IMR-90 (cell line): ENCODE measurements at regions not wholly inside any gene's neighbourhood (a gene's known extent, or its start where the extent isn't known, plus 50 kb on each side); places are given as distances from the start of the nearest gene placed in this dataset.

Source experiments
- ATAC-seq: fragments of 200-7000 bp; cut with Tn5 transposase; 2 replicates; pipeline ENCODE4 v1.9.1; 2020; ENCODE audit warnings: low read depth, mild to moderate bottlenecking, moderate library complexity
- BruUV-seq: library from RNA; stranded (reverse); fragments of 400-500 nt; replicated peaks from 2 replicates; lab custom pipeline; 2021; lab: Mats Ljungman, UMichigan
- CTCF ChIA-PET: fragments of 300-600 bp; formaldehyde crosslinking; extraction: SDS; loops from one replicate; lab custom pipeline; 2021; ENCODE audit warnings: antibody characterized with exemption; lab: Yijun Ruan, JAX
- POLR2A ChIA-PET: fragments of 300-600 bp; sonication (Branson Sonifier 250); formaldehyde crosslinking; loops from one replicate; lab custom pipeline; 2022; ENCODE audit warnings: antibody characterized with exemption; ENCODE audit not compliant: unreplicated experiment; lab: Charles Lee
- DNase-seq: peaks from one replicate; pipeline ENCODE4 v3.0.0; 2013
- H2AFZ ChIP-seq: replicated peaks from 2 replicates; pipeline ENCODE3; 2013; ENCODE audit warnings: low read length, mild to moderate bottlenecking; ENCODE audit not compliant: poor library complexity
- H2AK5ac ChIP-seq: 2 replicates; pipeline ENCODE4 v1.6.1; 2013; ENCODE audit warnings: low read depth, low read length, inconsistent platforms
- H2AK9ac ChIP-seq: replicated peaks from 2 replicates; pipeline ENCODE3; 2013; ENCODE audit warnings: mild to moderate bottlenecking, low read depth, low read length, moderate library complexity; ENCODE audit not compliant: poor library complexity
- H2BK120ac ChIP-seq: 2 replicates; pipeline ENCODE4 v1.6.1; 2013; ENCODE audit warnings: low read depth, low read length, inconsistent platforms
- H2BK15ac ChIP-seq: 3 replicates; pipeline ENCODE4 v1.6.1; 2013; ENCODE audit warnings: low read depth, low read length, inconsistent platforms
- H2BK20ac ChIP-seq: 2 replicates; pipeline ENCODE4 v1.6.1; 2013; ENCODE audit warnings: low read depth, mild to moderate bottlenecking, inconsistent platforms, low read length, moderate library complexity
- H2BK5ac ChIP-seq: 2 replicates; pipeline ENCODE4 v1.6.1; 2013; ENCODE audit warnings: mild to moderate bottlenecking, low read depth, low read length, inconsistent platforms; ENCODE audit not compliant: poor library complexity, severe bottlenecking
- H3K14ac ChIP-seq: replicated peaks from 2 replicates; pipeline ENCODE4 v1.6.1; 2013; ENCODE audit warnings: low read depth, low read length, inconsistent platforms
- H3K18ac ChIP-seq: 2 replicates; pipeline ENCODE4 v1.6.1; 2013; ENCODE audit warnings: low read depth, low read length, control low read depth
- H3K23ac ChIP-seq: 2 replicates; pipeline ENCODE4 v1.6.1; 2013; ENCODE audit warnings: low read depth, low read length, inconsistent platforms
- H3K27ac ChIP-seq: 2 replicates; pipeline ENCODE4 v1.5.1; 2013; ENCODE audit warnings: mild to moderate bottlenecking, control low read depth, low read length; ENCODE audit not compliant: insufficient read depth
- H3K27me3 ChIP-seq: 2 replicates; pipeline ENCODE4 v1.6.1; 2013; ENCODE audit warnings: low read length; ENCODE audit not compliant: control insufficient read depth, insufficient read depth
- H3K36me3 ChIP-seq: 2 replicates; pipeline ENCODE4 v1.6.1; 2013; ENCODE audit warnings: low read length, mixed read lengths; ENCODE audit not compliant: control insufficient read depth, insufficient read depth
- H3K4ac ChIP-seq: 2 replicates; pipeline ENCODE4 v1.6.1; 2013; ENCODE audit warnings: low read depth, low read length, inconsistent platforms
- H3K4me1 ChIP-seq: 2 replicates; pipeline ENCODE4 v1.6.1; 2013; ENCODE audit warnings: low read length, mixed read lengths; ENCODE audit not compliant: control insufficient read depth, insufficient read depth
- H3K4me2 ChIP-seq: 2 replicates; pipeline ENCODE4 v1.6.1; 2013; ENCODE audit warnings: low read depth, mild to moderate bottlenecking, control low read depth, low read length, moderate library complexity
- H3K4me3 ChIP-seq: 2 replicates; pipeline ENCODE4 v1.5.1; 2013; ENCODE audit warnings: low read depth, mild to moderate bottlenecking, control low read depth, low read length, moderate library complexity; ENCODE audit not compliant: insufficient read depth
- H3K56ac ChIP-seq: 2 replicates; pipeline ENCODE4 v1.6.1; 2013; ENCODE audit warnings: low read length, inconsistent platforms; ENCODE audit not compliant: insufficient read depth; ENCODE audit errors: extremely low read depth
- H3K79me1 ChIP-seq, 2 experiments: 2 replicates each; pipeline ENCODE4 v1.6.1; 2013; ENCODE audit warnings: low read length in 2 of 2, inconsistent platforms in 1 of 2, low read depth in 1 of 2
- H3K9ac ChIP-seq: 2 replicates; pipeline ENCODE4 v1.6.1; 2013; ENCODE audit warnings: low read depth, low read length, control low read depth
- H3K9me1 ChIP-seq: 2 replicates; pipeline ENCODE4 v1.6.1; 2013; ENCODE audit warnings: low read length, inconsistent platforms; ENCODE audit not compliant: insufficient read depth
- H3K9me3 ChIP-seq: 2 replicates; pipeline ENCODE4 v1.6.1; 2013; ENCODE audit warnings: low read length; ENCODE audit not compliant: control insufficient read depth, insufficient read depth
- H4K20me1 ChIP-seq: 2 replicates; pipeline ENCODE4 v1.6.1; 2013; ENCODE audit warnings: low read length, inconsistent platforms; ENCODE audit not compliant: insufficient read depth
- H4K5ac ChIP-seq: 2 replicates; pipeline ENCODE4 v1.6.1; 2013; ENCODE audit warnings: mild to moderate bottlenecking, low read depth, low read length, control low read depth
- H4K8ac ChIP-seq, 2 experiments: 2 replicates each; pipeline ENCODE4 v1.6.1; 2013; ENCODE audit warnings: low read depth in 2 of 2, low read length in 2 of 2, control low read depth in 1 of 2, inconsistent platforms in 1 of 2
- H4K91ac ChIP-seq: 2 replicates; pipeline ENCODE4 v1.6.1; 2013; ENCODE audit warnings: low read depth, low read length, inconsistent platforms; ENCODE audit not compliant: insufficient read depth
- BHLHE40 ChIP-seq: fragments of 150-350 bp; IDR thresholded peaks from 2 replicates; pipeline ENCODE4 v1.6.1; 2016; ENCODE audit warnings: mild to moderate bottlenecking, low read depth, low read length
- CEBPB ChIP-seq: IDR thresholded peaks from 2 replicates; pipeline ENCODE4 v1.6.1; 2012; ENCODE audit warnings: low read depth, low read length, improper control_type of control experiment
- CHD1 ChIP-seq: IDR thresholded peaks from 2 replicates; pipeline ENCODE4 v1.6.1; 2012; ENCODE audit warnings: low read depth, low read length, improper control_type of control experiment
- ELK1 ChIP-seq: fragments of 150-350 bp; IDR thresholded peaks from 2 replicates; pipeline ENCODE4 v1.6.1; 2016; ENCODE audit warnings: low read depth, mild to moderate bottlenecking, low read length, moderate library complexity, borderline replicate concordance
- FOS ChIP-seq: fragments of 150-350 bp; IDR thresholded peaks from 2 replicates; pipeline ENCODE4 v1.6.1; 2016; ENCODE audit warnings: low read depth, low read length
- MAFK ChIP-seq: IDR thresholded peaks from 2 replicates; pipeline ENCODE4 v1.6.1; 2012; ENCODE audit warnings: low read depth, low read length, improper control_type of control experiment
- MAZ ChIP-seq: IDR thresholded peaks from 2 replicates; pipeline ENCODE4 v1.6.1; 2012; ENCODE audit warnings: low read depth, mild to moderate bottlenecking, low read length, improper control_type of control experiment, moderate library complexity, borderline replicate concordance
- MXI1 ChIP-seq: IDR thresholded peaks from 2 replicates; pipeline ENCODE4 v1.6.1; 2012; ENCODE audit warnings: low read depth, mild to moderate bottlenecking, low read length, moderate library complexity, borderline replicate concordance
- NFE2L2 ChIP-seq: fragments of 150-350 bp; IDR thresholded peaks from 2 replicates; pipeline ENCODE4 v1.6.1; 2016; ENCODE audit warnings: low read depth, mild to moderate bottlenecking, low read length
- POLR2A ChIP-seq: IDR thresholded peaks from 2 replicates; pipeline ENCODE4 v1.6.1; 2012; ENCODE audit warnings: mild to moderate bottlenecking, low read depth, low read length
- RAD21 ChIP-seq: IDR thresholded peaks from 2 replicates; pipeline ENCODE4 v1.6.1; 2012; ENCODE audit warnings: low read length, improper control_type of control experiment
- RCOR1 ChIP-seq: IDR thresholded peaks from 2 replicates; pipeline ENCODE4 v1.6.1; 2012; ENCODE audit warnings: mild to moderate bottlenecking, low read length, improper control_type of control experiment; ENCODE audit not compliant: insufficient replicate concordance
- RFX5 ChIP-seq: IDR thresholded peaks from 2 replicates; pipeline ENCODE4 v1.8.0; 2012; ENCODE audit warnings: low read depth, mild to moderate bottlenecking, low read length, moderate library complexity
- SMC3 ChIP-seq: fragments of 150-350 bp; IDR thresholded peaks from 2 replicates; pipeline ENCODE4 v1.6.1; 2016; ENCODE audit warnings: low read depth, mild to moderate bottlenecking, antibody characterized with exemption, low read length, moderate library complexity
- WGBS, 2 experiments: methylation state at CpG; one replicate each; pipeline versions ENCODE4 v1.1.5 to v1.1.7; 2013; ENCODE audit warnings: missing lambda C conversion rate in 2 of 2; ENCODE audit not compliant: insufficient read length in 1 of 2; ENCODE audit errors: extremely low coverage in 2 of 2; 5-methylcytosine and 5-hydroxymethylcytosine counted together
- dilution Hi-C: fragments of 300-500 bp; cut with HindIII; formaldehyde crosslinking; loops from one replicate; pipeline ENCODE4 v1.14.3; 2018; ENCODE audit warnings: low sequenced_read_pairs; ENCODE audit not compliant: unreplicated experiment
- in situ Hi-C: fragments of 300-500 bp; cut with MboI; formaldehyde crosslinking; loops from 3 replicates; pipeline ENCODE4 v1.14.3; 2019; ENCODE audit warnings: low sequenced_read_pairs, inconsistent platforms, mixed read lengths
- intact Hi-C: fragments of 100-400 bp; cut with micrococcal nuclease; formaldehyde crosslinking; loops from 2 replicates; pipeline ENCODE4 v1.10.0; 2022
- TF ChIP-seq, protein P1 (sequence below): fragments of 150-350 bp; IDR thresholded peaks from 2 replicates; pipeline ENCODE4 v1.6.1; 2017; ENCODE audit warnings: mild to moderate bottlenecking, antibody characterized with exemption, low read length, low read depth
- TF ChIP-seq, protein P2 (sequence below): conservative IDR thresholded peaks from 2 replicates; pipeline ENCODE4 v1.5.1; 2012; ENCODE audit warnings: mild to moderate bottlenecking, low read depth, low read length, improper control_type of control experiment

GRCh38 chr3:700514-700913 is 392.3 kb upstream of the CNTN6 start:
- POLR2A ChIA-PET = no interaction called here
- no peak overlapping the region for H4K8ac ChIP-seq
- H2AFZ ChIP-seq = no peak overlapping the region
- no peaks in the 10 kb centered on the region for H3K4me1 ChIP-seq
- no peak overlapping the region for H2AK9ac ChIP-seq
- no TSS peak for BruUV-seq
- no CpG with 5 or more reads among the region's 2 CpGs for WGBS, 2 experiments
- in situ Hi-C loops (no loop called here), intact Hi-C loops (no loop called here), dilution Hi-C loops (no loop called here)
- no peak overlapping the region for H3K4ac ChIP-seq
- no peak overlapping the region for H3K27ac ChIP-seq
- no peak overlapping the region for H3K18ac ChIP-seq
- no peak overlapping the region for H2BK120ac ChIP-seq
- no peaks in the 10 kb centered on the region for H3K36me3 ChIP-seq
- H3K27me3 ChIP-seq = no peaks in the 10 kb centered on the region
- H3K79me1 ChIP-seq = no peaks in the 10 kb centered on the region
- no peak overlapping the region for H3K14ac ChIP-seq
- no peak overlapping the region for H4K91ac ChIP-seq
- H3K56ac ChIP-seq = no peak overlapping the region
- H2AK5ac ChIP-seq = no peak overlapping the region
- no peak overlapping the region for H3K23ac ChIP-seq
- no peak overlapping the region for H3K9ac ChIP-seq
- peaks cover 8% of the 10 kb centered on the region; the same call in 1 of the 2 replicates for H3K9me3 ChIP-seq
- no peak for DNase-seq
- CTCF ChIA-PET = no interaction called here
- H2BK20ac ChIP-seq = no peak overlapping the region
- no peak overlapping the region for H2BK5ac ChIP-seq
- no peak overlapping the region for H2BK15ac ChIP-seq
- no peak overlapping the region for H3K4me3 ChIP-seq
- H3K4me2 ChIP-seq = no peak overlapping the region
- no peaks in the 10 kb centered on the region for H3K9me1 ChIP-seq
- ATAC-seq = no peak
- no peaks in the 10 kb centered on the region for H4K20me1 ChIP-seq
- no peak overlapping the region for H4K5ac ChIP-seq
- TF ChIP-seq, protein P1, sequence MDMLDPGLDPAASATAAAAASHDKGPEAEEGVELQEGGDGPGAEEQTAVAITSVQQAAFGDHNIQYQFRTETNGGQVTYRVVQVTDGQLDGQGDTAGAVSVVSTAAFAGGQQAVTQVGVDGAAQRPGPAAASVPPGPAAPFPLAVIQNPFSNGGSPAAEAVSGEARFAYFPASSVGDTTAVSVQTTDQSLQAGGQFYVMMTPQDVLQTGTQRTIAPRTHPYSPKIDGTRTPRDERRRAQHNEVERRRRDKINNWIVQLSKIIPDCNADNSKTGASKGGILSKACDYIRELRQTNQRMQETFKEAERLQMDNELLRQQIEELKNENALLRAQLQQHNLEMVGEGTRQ = no peak
- no peak for TF ChIP-seq CEBPB
- TF ChIP-seq CHD1 = no peak
- no peak for TF ChIP-seq MAFK
- no peak for TF ChIP-seq POLR2A
- no peak for TF ChIP-seq MXI1
- no peak for TF ChIP-seq RFX5
- no peak for TF ChIP-seq ELK1
- TF ChIP-seq BHLHE40 = no peak
- no peak for TF ChIP-seq FOS
- no peak for TF ChIP-seq NFE2L2
- TF ChIP-seq RAD21 = no peak
- no peak for TF ChIP-seq RCOR1
- no peak for TF ChIP-seq SMC3
- no peak for TF ChIP-seq MAZ
- TF ChIP-seq, protein P2, sequence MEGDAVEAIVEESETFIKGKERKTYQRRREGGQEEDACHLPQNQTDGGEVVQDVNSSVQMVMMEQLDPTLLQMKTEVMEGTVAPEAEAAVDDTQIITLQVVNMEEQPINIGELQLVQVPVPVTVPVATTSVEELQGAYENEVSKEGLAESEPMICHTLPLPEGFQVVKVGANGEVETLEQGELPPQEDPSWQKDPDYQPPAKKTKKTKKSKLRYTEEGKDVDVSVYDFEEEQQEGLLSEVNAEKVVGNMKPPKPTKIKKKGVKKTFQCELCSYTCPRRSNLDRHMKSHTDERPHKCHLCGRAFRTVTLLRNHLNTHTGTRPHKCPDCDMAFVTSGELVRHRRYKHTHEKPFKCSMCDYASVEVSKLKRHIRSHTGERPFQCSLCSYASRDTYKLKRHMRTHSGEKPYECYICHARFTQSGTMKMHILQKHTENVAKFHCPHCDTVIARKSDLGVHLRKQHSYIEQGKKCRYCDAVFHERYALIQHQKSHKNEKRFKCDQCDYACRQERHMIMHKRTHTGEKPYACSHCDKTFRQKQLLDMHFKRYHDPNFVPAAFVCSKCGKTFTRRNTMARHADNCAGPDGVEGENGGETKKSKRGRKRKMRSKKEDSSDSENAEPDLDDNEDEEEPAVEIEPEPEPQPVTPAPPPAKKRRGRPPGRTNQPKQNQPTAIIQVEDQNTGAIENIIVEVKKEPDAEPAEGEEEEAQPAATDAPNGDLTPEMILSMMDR = no peak
